Fibroblast of skin of abdomen (primary cell): ENCODE measurements at regions not wholly inside any gene's neighbourhood (a gene's known extent, or its start where the extent isn't known, plus 50 kb on each side); places are given as distances from the start of the nearest gene placed in this dataset.
"Not testable (repeated sequence)": the region's sequence is repeated elsewhere in the genome, so short reads cannot be mapped to it uniquely, and the experiment has no call there.

Experiments used
- DNase-seq: peaks from one replicate; pipeline ENCODE4 v3.0.0-alpha.2; 2013

- DNase-seq: not testable (repeated sequence)
Observed at GRCh38 chr1:234787011-234787584, 177.1 kb upstream of the IRF2BP2 start.

DNA sequence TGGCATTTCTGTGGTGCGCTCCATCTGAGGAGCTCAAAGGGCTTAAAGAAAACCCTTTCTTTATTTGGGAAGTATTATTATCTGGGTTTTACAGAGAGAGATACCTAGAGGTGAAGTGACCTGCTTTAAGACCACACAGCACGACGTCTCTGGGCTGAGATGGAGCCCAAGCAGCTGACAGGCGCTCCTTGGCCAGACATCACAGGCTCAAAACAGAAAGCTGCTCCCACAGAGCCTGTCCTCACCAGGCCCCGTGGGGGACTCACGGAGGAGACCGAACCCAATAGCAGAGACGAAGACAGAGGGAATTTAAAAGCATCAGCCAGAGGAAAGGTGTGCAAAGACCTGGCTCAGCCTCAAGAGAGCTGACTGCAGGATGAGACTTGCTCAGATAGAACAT lies 175.9 kb upstream of the IRF2BP2 start:
- not testable (repeated sequence) for DNase-seq

GRCh38 chr1:234785471-234785919 lies 175.5 kb upstream of the IRF2BP2 start:
- DNase-seq: peak; percentile 77

DNA sequence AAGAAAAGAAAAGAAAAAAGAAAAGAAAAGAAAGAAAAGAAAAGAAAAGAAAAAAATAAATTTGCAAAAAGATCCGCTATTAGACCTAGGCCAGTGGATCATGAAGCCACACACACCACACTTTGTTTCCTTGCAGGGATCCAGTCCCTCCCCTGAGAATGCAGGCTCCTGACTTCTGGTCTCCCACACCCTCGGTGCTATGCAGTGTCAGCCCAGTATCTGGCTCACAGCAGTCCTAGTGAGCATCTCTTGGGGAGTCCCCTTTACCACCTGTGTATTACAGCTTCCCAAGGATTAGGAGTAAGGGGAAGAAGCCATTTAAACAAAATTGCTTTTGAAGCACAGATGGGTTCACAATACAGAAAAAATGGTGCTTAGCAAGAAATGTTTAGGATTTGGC lies 174.1 kb upstream of the IRF2BP2 start:
- not testable (repeated sequence) for DNase-seq

DNA sequence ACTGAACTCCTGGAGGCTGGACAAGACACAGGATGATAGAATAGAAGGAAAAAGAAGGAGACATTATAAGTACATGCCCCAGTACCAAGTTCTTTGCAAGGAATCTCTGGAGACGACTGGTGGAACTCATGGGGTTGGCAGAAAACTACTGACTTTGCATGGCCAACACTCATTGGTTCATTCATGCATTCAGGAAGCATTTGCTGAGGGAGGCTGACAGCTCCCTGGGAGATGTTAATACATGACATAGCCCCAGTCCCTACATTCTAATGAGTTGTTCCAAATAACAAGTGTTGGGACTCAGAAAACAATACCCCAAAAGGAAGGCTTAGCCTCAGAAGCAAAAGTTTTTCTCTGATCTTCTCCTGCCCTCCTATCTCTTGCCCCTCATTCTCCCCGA lies 172.8 kb upstream of the IRF2BP2 start:
- DNase-seq: no peak

GRCh38 chr1:234782105-234782751 lies 172.2 kb upstream of the IRF2BP2 start:
- peak; percentile 58 for DNase-seq

- DNase-seq: no peak
Observed at GRCh38 chr1:234781241-234782065, 171.5 kb upstream of the IRF2BP2 start.

GRCh38 chr1:234780531-234781162 lies 170.7 kb upstream of the IRF2BP2 start:
- no peak for DNase-seq

DNA sequence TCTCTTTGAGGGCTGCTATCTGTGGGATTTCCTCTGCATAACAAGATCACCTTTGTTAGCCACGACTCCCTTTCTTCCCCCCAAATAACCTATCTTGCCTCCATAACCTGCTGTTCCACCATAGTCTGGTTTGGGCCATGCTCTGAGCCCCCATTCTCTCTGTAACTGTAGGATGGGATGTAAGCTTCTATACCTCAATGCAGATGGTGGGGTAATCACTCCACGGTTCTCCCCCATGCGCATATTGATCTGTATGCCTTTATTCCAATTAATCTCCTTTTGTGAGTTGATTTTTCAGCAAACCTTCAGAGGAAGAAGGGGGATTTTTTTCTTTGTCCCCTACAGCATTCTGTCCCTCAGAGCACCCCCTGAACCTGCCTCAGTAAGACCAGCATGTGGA lies 170.1 kb upstream of the IRF2BP2 start:
- DNase-seq: no peak

- not testable (repeated sequence) for DNase-seq
Observed at GRCh38 chr1:234779600-234779999, 169.6 kb upstream of the IRF2BP2 start.

DNA sequence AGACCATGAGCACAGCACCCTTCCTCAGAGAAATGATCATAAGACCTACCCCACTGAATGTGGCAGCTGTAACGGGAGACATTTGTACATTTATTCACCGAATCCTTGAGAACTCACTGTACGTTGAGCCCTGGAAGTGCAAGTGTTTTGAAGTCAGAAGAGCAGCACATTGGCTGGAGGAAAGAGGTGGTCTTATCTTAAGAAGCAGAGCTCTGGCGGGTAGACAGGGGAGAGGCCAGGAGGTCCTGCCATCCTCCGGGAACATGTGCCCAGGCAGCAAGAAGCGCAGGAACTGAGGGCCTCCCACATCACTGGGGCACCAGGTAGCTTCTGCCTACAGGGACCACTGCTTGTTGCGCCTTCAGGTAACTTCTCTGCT lies 169.2 kb upstream of the IRF2BP2 start:
- no peak for DNase-seq

- DNase-seq: no peak
Observed at GRCh38 chr1:234778221-234779159, 168.5 kb upstream of the IRF2BP2 start.

- no peak for DNase-seq
Observed at GRCh38 chr1:234777856-234778220, 167.9 kb upstream of the IRF2BP2 start.

- no peak for DNase-seq
Observed at GRCh38 chr1:234776876-234777855, 167.2 kb upstream of the IRF2BP2 start.

DNA sequence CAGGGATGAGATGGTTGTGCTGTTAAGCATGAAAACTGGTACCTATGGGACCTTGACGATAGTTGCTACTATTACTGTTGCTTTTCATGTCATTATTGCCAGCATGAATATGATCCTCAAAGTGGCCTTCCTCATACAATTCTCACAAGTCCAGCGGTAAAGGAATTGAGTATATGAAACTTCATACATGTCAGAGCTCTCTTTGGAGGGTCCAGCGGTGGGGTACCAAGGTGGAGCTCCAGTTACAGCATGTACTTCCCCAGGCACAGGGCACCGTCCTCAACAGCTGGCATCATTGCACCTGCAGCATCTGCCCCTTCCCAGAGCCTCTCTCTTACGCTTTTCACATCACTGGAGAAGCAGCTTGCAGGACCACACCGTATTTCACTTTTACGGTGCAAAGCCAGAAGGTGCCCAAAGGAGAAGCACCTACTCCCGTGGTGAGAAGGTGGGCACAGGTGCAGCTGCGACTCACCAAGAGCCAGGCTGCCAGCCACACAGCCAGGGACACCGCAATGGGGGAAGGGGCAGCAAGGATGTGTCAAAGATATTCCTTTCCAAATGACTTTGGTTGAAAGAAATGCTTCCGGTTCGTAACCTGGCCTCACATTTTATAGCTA lies 166.4 kb upstream of the IRF2BP2 start:
- no peak for DNase-seq

GRCh38 chr1:234775477-234776246 lies 165.7 kb upstream of the IRF2BP2 start:
- DNase-seq: no peak

GRCh38 chr1:234774971-234775370 lies 165.0 kb upstream of the IRF2BP2 start:
- no peak for DNase-seq

GRCh38 chr1:234773936-234774677 lies 164.1 kb upstream of the IRF2BP2 start:
- no peak for DNase-seq
